ENCODE measurements at regions not wholly inside any gene's neighbourhood (a gene's known extent, or its start where the extent isn't known, plus 50 kb on each side); places are given as distances from the start of the nearest gene placed in this dataset.
"Not testable (repeated sequence)": the region's sequence is repeated elsewhere in the genome, so short reads cannot be mapped to it uniquely, and the experiment has no call there.

- Histone ChIP-seq H3K36me3 (no peaks in the 10 kb centered on the region), H3K4me3 (no peak overlapping the region), H3K9me3 (no peaks in the 10 kb centered on the region), H3K4me1 (no peaks in the 10 kb centered on the region), H3K27ac (no peak overlapping the region), H3K27me3 (no peaks in the 10 kb centered on the region)
- intact Hi-C loops (cut with DNase I), result no loop called here
- TF ChIP-seq CTCF (IDR thresholded peaks at IDR 0.05) (no peak), POLR2A (IDR thresholded peaks at IDR 0.05) (no peak)
- DNase-seq, result no peak
- ATAC-seq, result peak in 3 of 4 donors; percentile 56 to 75 (median 65)
- WGBS (ENCODE audit: insufficient coverage, low coverage, low lambda C conversion rate, missing lambda C conversion rate), result 86% methylated on average over 10 of the region's 64 CpGs
Measured at GRCh38 chr22:23458663-23459541, 121.2 kb downstream of the IGLL1 start.

- no peak for ATAC-seq
- Histone ChIP-seq H3K27ac (no peak overlapping the region), H3K4me1 (no peaks in the 10 kb centered on the region), H3K27me3 (no peaks in the 10 kb centered on the region), H3K9me3 (no peaks in the 10 kb centered on the region), H3K4me3 (no peak overlapping the region), H3K36me3 (no peaks in the 10 kb centered on the region)
- WGBS (ENCODE audit: insufficient coverage, low coverage, low lambda C conversion rate, missing lambda C conversion rate), result 67% methylated on average over 4 of the region's 21 CpGs
- no peak for DNase-seq
- intact Hi-C loops (cut with DNase I), result no loop called here
- TF ChIP-seq CTCF (IDR thresholded peaks at IDR 0.05) (no peak), POLR2A (IDR thresholded peaks at IDR 0.05) (no peak)
Measured at GRCh38 chr22:23457380-23457985, 122.6 kb downstream of the IGLL1 start.

GRCh38 chr22:23456666-23457379 lies 123.3 kb downstream of the IGLL1 start:
- intact Hi-C loops (cut with DNase I); H3K4me3 ChIP-seq; H3K27me3 ChIP-seq; H3K27ac ChIP-seq; H3K9me3 ChIP-seq; H3K36me3 ChIP-seq; H3K4me1 ChIP-seq; DNase-seq: not testable (repeated sequence)
- peak in 1 of 4 donors; percentile 6 for ATAC-seq
- 54% methylated on average over 8 of the region's 27 CpGs for WGBS (ENCODE audit: insufficient coverage, low coverage, low lambda C conversion rate, missing lambda C conversion rate)

GRCh38 chr22:23454345-23454744 lies 125.7 kb downstream of the IGLL1 start:
- H3K36me3 ChIP-seq; H3K9me3 ChIP-seq; H3K4me1 ChIP-seq; intact Hi-C loops (cut with DNase I); H3K27ac ChIP-seq; H3K27me3 ChIP-seq; DNase-seq; H3K4me3 ChIP-seq; ATAC-seq: not testable (repeated sequence)
- WGBS (ENCODE audit: insufficient coverage, low coverage, low lambda C conversion rate, missing lambda C conversion rate), result 74% methylated on average over 7 of the region's 9 CpGs

- DNase-seq, result no peak
- ATAC-seq, result no peak
- 56% methylated on average over 9 of the region's 9 CpGs for WGBS (ENCODE audit: insufficient coverage, low coverage, low lambda C conversion rate, missing lambda C conversion rate)
Measured at GRCh38 chr22:23453277-23453676, 126.8 kb downstream of the IGLL1 start.

More at GRCh38 chr22:23453277-23453676, 126.8 kb downstream of the IGLL1 start:
- no peak overlapping the region for H3K27ac ChIP-seq
- no peaks in the 10 kb centered on the region for H3K27me3 ChIP-seq
- H3K4me1 ChIP-seq, result no peaks in the 10 kb centered on the region
- H3K9me3 ChIP-seq, result no peaks in the 10 kb centered on the region
- no peak overlapping the region for H3K4me3 ChIP-seq
- no peaks in the 10 kb centered on the region for H3K36me3 ChIP-seq
- intact Hi-C loops (cut with DNase I), result no loop called here
- TF ChIP-seq CTCF (IDR thresholded peaks at IDR 0.05), result no peak
- no peak for TF ChIP-seq POLR2A (IDR thresholded peaks at IDR 0.05)

Measured in right lobe of liver (tissue), 6 donors.